Loucy (cell line): ENCODE measurements at regions not wholly inside any gene's neighbourhood (a gene's known extent, or its start where the extent isn't known, plus 50 kb on each side); places are given as distances from the start of the nearest gene placed in this dataset.

Experiments used
- H2AFZ ChIP-seq: fragments of 200-600 bp; sonication (generic); 2 replicates; pipeline ENCODE4 v1.6.0; 2016; ENCODE audit warnings: antibody characterized with exemption, mild to moderate bottlenecking, low read length, moderate library complexity
- H3F3A ChIP-seq: fragments of 200-600 bp; 2 replicates; pipeline ENCODE4 v1.6.0; 2016; ENCODE audit warnings: antibody characterized with exemption, low read depth, mild to moderate bottlenecking
- H3K27me3 ChIP-seq: fragments of 200-600 bp; sonication (generic); 2 replicates; pipeline ENCODE4 v1.6.1; 2014; ENCODE audit warnings: low read length, mild to moderate bottlenecking; ENCODE audit not compliant: insufficient read depth, poor library complexity, severe bottlenecking
- H3K36me3 ChIP-seq: fragments of 200-600 bp; sonication (generic); 2 replicates; pipeline ENCODE4 v1.6.1; 2016; ENCODE audit warnings: low read length; ENCODE audit not compliant: insufficient read depth
- H3K4me1 ChIP-seq: fragments of 200-600 bp; sonication (generic); 2 replicates; pipeline ENCODE4 v1.5.1; 2014; ENCODE audit warnings: low read length, mild to moderate bottlenecking; ENCODE audit not compliant: insufficient read depth, poor library complexity, severe bottlenecking
- H3K4me2 ChIP-seq: fragments of 200-600 bp; sonication (generic); 2 replicates; pipeline ENCODE4 v1.6.0; 2014; ENCODE audit warnings: antibody characterized with exemption, low read length, low read depth, mild to moderate bottlenecking; ENCODE audit not compliant: poor library complexity, severe bottlenecking
- H3K4me3 ChIP-seq: fragments of 200-600 bp; sonication (generic); 2 replicates; pipeline ENCODE4 v1.5.1; 2014; ENCODE audit warnings: low read length, mild to moderate bottlenecking, mixed read lengths; ENCODE audit not compliant: poor library complexity, severe bottlenecking
- H3K79me2 ChIP-seq: fragments of 200-600 bp; sonication (generic); 2 replicates; pipeline ENCODE4 v1.6.1; 2014; ENCODE audit warnings: low read length; ENCODE audit not compliant: insufficient read depth
- H3K9ac ChIP-seq: fragments of 200-600 bp; sonication (generic); 2 replicates; pipeline ENCODE4 v1.6.0; 2014; ENCODE audit warnings: mild to moderate bottlenecking, low read depth, low read length, moderate library complexity; ENCODE audit not compliant: poor library complexity, severe bottlenecking
- H3K9me2 ChIP-seq: fragments of 200-600 bp; sonication (generic); replicated peaks from 2 replicates; pipeline ENCODE4 v1.6.1; 2016; ENCODE audit warnings: low read depth, low read length, mixed read lengths
- H3K9me3 ChIP-seq: fragments of 200-600 bp; sonication (generic); 2 replicates; pipeline ENCODE4 v1.6.1; 2014; ENCODE audit warnings: mild to moderate bottlenecking, antibody characterized with exemption, low read length, low read depth; ENCODE audit not compliant: insufficient read depth
- H4K20me1 ChIP-seq: fragments of 200-600 bp; sonication (generic); 2 replicates; pipeline ENCODE4 v1.6.0; 2014; ENCODE audit warnings: antibody characterized with exemption, low read length, mild to moderate bottlenecking; ENCODE audit not compliant: insufficient read depth, poor library complexity, severe bottlenecking
- EZH2phosphoT487 ChIP-seq: fragments of 200-600 bp; IDR thresholded peaks from 2 replicates; pipeline ENCODE4 v1.6.1; 2018; ENCODE audit warnings: antibody characterized with exemption, mild to moderate bottlenecking, moderate library complexity, borderline replicate concordance
- TF ChIP-seq, protein P1 (sequence below): fragments of 200-600 bp; sonication (generic); conservative IDR thresholded peaks from 2 replicates; pipeline ENCODE4 v1.5.1; 2014; ENCODE audit warnings: mild to moderate bottlenecking, antibody characterized with exemption, low read length

DNA sequence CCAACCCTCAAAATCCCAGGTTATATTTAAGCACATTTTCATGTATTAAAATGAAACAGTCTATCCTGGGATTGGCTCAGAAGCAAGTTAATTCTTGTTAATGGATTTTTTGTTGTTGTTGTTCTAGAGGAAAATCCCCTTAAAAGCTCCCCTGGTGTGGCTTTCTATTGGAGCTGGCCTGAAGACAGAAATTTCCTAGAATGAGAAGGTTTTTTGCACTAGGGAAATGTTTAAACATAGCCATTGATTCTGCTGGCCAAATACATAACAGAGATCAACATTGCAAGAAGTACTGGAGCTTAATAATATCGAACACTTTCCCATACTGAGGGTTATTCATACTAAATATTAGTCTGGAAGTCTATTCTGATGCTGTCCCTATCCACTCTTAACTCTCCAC is 148.8 kb upstream of the PCDH18 start:
- H3K4me2 ChIP-seq, result no peak overlapping the region
- TF ChIP-seq EZH2phosphoT487, result no peak
- TF ChIP-seq, protein P1, sequence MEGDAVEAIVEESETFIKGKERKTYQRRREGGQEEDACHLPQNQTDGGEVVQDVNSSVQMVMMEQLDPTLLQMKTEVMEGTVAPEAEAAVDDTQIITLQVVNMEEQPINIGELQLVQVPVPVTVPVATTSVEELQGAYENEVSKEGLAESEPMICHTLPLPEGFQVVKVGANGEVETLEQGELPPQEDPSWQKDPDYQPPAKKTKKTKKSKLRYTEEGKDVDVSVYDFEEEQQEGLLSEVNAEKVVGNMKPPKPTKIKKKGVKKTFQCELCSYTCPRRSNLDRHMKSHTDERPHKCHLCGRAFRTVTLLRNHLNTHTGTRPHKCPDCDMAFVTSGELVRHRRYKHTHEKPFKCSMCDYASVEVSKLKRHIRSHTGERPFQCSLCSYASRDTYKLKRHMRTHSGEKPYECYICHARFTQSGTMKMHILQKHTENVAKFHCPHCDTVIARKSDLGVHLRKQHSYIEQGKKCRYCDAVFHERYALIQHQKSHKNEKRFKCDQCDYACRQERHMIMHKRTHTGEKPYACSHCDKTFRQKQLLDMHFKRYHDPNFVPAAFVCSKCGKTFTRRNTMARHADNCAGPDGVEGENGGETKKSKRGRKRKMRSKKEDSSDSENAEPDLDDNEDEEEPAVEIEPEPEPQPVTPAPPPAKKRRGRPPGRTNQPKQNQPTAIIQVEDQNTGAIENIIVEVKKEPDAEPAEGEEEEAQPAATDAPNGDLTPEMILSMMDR, result no peak
- H4K20me1 ChIP-seq, result no peaks in the 10 kb centered on the region
- H3K9me2 ChIP-seq, result no peaks in the 10 kb centered on the region
- no peaks in the 10 kb centered on the region for H3K4me1 ChIP-seq
- no peaks in the 10 kb centered on the region for H3K27me3 ChIP-seq
- no peaks in the 10 kb centered on the region for H3K79me2 ChIP-seq
- no peaks in the 10 kb centered on the region for H3K9me3 ChIP-seq
- no peak overlapping the region for H3K9ac ChIP-seq
- H3F3A ChIP-seq, result no peaks in the 10 kb centered on the region
- H2AFZ ChIP-seq, result no peak overlapping the region
- no peak overlapping the region for H3K4me3 ChIP-seq
- H3K36me3 ChIP-seq, result no peaks in the 10 kb centered on the region

DNA sequence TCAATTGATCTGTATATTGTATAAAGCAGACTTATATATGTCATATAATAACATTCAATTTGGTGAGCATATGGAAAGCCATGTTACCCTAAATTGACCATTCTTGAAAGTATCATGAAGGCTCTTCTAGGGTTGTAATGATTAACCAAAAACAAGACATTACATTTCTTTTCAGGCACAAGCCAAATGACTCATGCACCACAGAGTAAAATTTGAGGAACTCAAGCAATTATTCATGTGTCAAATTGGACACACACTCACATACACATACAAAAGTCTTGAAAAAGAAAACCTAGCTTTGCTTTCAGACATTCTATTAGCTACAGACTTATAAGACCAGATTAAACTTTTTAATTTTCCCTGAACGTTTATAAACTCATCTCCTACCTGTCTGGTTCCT is 146.5 kb upstream of the PCDH18 start:
- H3K4me3 ChIP-seq, result no peak overlapping the region
- H3K27me3 ChIP-seq, result no peaks in the 10 kb centered on the region
- H3K79me2 ChIP-seq, result no peaks in the 10 kb centered on the region
- H3K9me3 ChIP-seq, result no peaks in the 10 kb centered on the region
- H3F3A ChIP-seq, result no peaks in the 10 kb centered on the region
- no peak overlapping the region for H3K9ac ChIP-seq
- H3K36me3 ChIP-seq, result no peaks in the 10 kb centered on the region
- no peaks in the 10 kb centered on the region for H3K9me2 ChIP-seq
- no peak overlapping the region for H2AFZ ChIP-seq
- no peak overlapping the region for H3K4me2 ChIP-seq
- TF ChIP-seq EZH2phosphoT487, result no peak
- TF ChIP-seq, protein P1, result no peak
- H4K20me1 ChIP-seq, result no peaks in the 10 kb centered on the region
- H3K4me1 ChIP-seq, result no peaks in the 10 kb centered on the region

DNA sequence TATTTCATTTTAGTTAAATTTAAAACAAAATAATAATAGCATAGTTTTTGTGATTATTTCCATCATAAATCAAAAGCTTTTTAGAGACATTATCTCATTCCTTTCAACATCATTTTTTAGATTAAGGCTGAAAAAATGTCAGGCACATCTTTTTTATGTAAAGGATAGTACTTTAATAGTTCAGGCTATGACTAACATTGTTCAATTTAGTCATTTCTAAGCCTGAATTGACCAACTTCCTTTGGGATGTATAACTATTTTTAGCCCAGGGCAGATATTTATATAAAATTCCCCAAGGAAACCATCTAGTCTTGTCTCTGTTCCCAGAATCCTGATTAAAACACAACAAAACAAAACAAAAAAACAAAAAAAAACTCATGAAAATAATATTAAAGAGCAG is 145.6 kb upstream of the PCDH18 start:
- Histone ChIP-seq H3K27me3 (no peaks in the 10 kb centered on the region), H3F3A (no peaks in the 10 kb centered on the region), H3K4me2 (no peak overlapping the region), H2AFZ (no peak overlapping the region), H3K9me3 (no peaks in the 10 kb centered on the region), H3K36me3 (no peaks in the 10 kb centered on the region), H3K79me2 (no peaks in the 10 kb centered on the region), H3K9ac (no peak overlapping the region), H3K4me1 (no peaks in the 10 kb centered on the region), H4K20me1 (no peaks in the 10 kb centered on the region), H3K4me3 (no peak overlapping the region), H3K9me2 (no peaks in the 10 kb centered on the region)
- no peak for TF ChIP-seq EZH2phosphoT487
- TF ChIP-seq, protein P1, result no peak
